Activated CD4-positive, alpha-beta T cell treated with anti-CD3 and anti-CD28 coated beads for 48 hours (primary cell): ENCODE measurements at regions not wholly inside any gene's neighbourhood (a gene's known extent, or its start where the extent isn't known, plus 50 kb on each side); places are given as distances from the start of the nearest gene placed in this dataset.

Experiments used
- DNase-seq: peaks from one replicate; pipeline ENCODE4 v3.0.0-alpha.2; 2020

GRCh38 chr6:145306489-145306888 is 428.8 kb downstream of the EPM2A start:
- DNase-seq, result no peak

GRCh38 chr6:145309842-145310535 is 425.3 kb downstream of the EPM2A start:
- DNase-seq, result no peak

GRCh38 chr6:145312481-145312880 is 422.8 kb downstream of the EPM2A start:
- DNase-seq, result no peak

GRCh38 chr6:145313041-145313855 is 422.1 kb downstream of the EPM2A start:
- no peak for DNase-seq

- DNase-seq, result no peak
Measured at GRCh38 chr6:145315982-145316600, 419.2 kb downstream of the EPM2A start.

- no peak for DNase-seq
Measured at GRCh38 chr6:145318952-145319351, 416.4 kb downstream of the EPM2A start.

GRCh38 chr6:145319605-145320004 is 415.7 kb downstream of the EPM2A start:
- DNase-seq, result no peak

- DNase-seq, result no peak
Measured at GRCh38 chr6:145323646-145324045, 411.7 kb downstream of the EPM2A start.

- no peak for DNase-seq
Measured at GRCh38 chr6:145327586-145327985, 407.7 kb downstream of the EPM2A start.

- no peak for DNase-seq
Measured at GRCh38 chr6:145329257-145329656, 406.1 kb downstream of the EPM2A start.

GRCh38 chr6:145331066-145331465 is 404.3 kb downstream of the EPM2A start:
- no peak for DNase-seq

GRCh38 chr6:145332011-145332410 is 403.3 kb downstream of the EPM2A start:
- DNase-seq, result no peak

- no peak for DNase-seq
Measured at GRCh38 chr6:145336119-145336518, 399.2 kb downstream of the EPM2A start.

GRCh38 chr6:145339089-145339488 is 396.2 kb downstream of the EPM2A start:
- no peak for DNase-seq

- DNase-seq, result no peak
Measured at GRCh38 chr6:145340256-145340655, 395.1 kb downstream of the EPM2A start.

- DNase-seq, result no peak
Measured at GRCh38 chr6:145345094-145345493, 390.2 kb downstream of the EPM2A start.

GRCh38 chr6:145347216-145347615 is 388.1 kb downstream of the EPM2A start:
- DNase-seq, result no peak

- DNase-seq, result no peak
Measured at GRCh38 chr6:145349950-145350510, 385.3 kb downstream of the EPM2A start.

- no peak for DNase-seq
Measured at GRCh38 chr6:145350928-145351327, 384.4 kb downstream of the EPM2A start.

- DNase-seq, result no peak
Measured at GRCh38 chr6:145352382-145353080, 382.8 kb downstream of the EPM2A start.

GRCh38 chr6:145360865-145361264 is 374.5 kb downstream of the EPM2A start:
- DNase-seq, result no peak

- DNase-seq, result no peak
Measured at GRCh38 chr6:145367149-145367548, 368.2 kb downstream of the EPM2A start.

GRCh38 chr6:145368075-145368474 is 367.2 kb downstream of the EPM2A start:
- DNase-seq, result no peak
